ENCODE measurements at regions not wholly inside any gene's neighbourhood (a gene's known extent, or its start where the extent isn't known, plus 50 kb on each side); places are given as distances from the start of the nearest gene placed in this dataset.

DNA sequence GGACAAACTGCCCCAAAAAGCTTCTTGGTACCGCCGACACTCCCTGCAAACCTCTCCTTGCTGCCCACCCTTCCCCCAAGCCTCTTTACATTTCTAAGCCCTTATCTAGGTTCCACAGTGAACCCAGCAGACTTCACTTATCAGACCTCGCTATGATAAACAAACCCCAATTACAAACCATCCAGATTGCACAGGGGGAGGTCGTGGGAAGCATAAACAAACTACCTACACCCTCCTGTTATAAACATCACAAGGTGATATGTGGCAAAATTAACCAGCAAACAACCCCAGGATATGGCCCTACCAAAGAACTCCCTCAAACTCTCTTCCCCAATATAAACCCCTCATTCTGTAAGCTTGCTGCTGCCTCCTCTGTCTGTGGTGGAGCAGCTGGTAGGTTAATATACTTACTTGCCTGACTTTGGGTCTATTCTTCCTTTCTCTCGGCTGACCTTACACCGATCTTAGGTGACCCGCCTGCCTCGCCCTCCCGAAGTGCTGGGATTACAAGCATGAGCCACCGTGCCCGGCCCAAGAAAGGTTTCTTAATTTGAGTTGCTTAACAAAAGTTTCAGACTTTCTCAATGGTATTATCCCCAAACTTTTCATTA, 66.0 kb upstream of the TENM4 start:
- ATAC-seq (no peak), DNase-seq (ENCODE audit: low read depth in 1 of 2, low spot score in 1 of 2) (no peak), FAIRE-seq (no peak)
- H3K4me1 ChIP-seq = no peaks in the 10 kb centered on the region
- H3K4me3 ChIP-seq = no peak overlapping the region
- CTCF ChIA-PET = interaction anchor here (0.6 kb wide), 1 partner anchor 845 kb away, joined by 3 read pairs; no protein-coding TSS in a partner anchor
- TF ChIP-seq EP300 (IDR thresholded peaks at IDR 0.05) (no peak), ESRRA (IDR thresholded peaks at IDR 0.05; ENCODE audit: borderline replicate concordance, low read length) (no peak), CHD4 (IDR thresholded peaks at IDR 0.05; ENCODE audit: borderline replicate concordance) (no peak), HDAC2 (IDR thresholded peaks at IDR 0.05) (no peak), E2F6 (IDR thresholded peaks at IDR 0.05; ENCODE audit: borderline replicate concordance, low read depth) (no peak), KDM5A (IDR thresholded peaks at IDR 0.05) (no peak), TFCP2L1 (CRISPR knock-in tag; IDR thresholded peaks at IDR 0.05) (no peak), ZSCAN20 (CRISPR knock-in tag; IDR thresholded peaks at IDR 0.05) (no peak), HOXA7 (CRISPR knock-in tag; IDR thresholded peaks at IDR 0.05) (no peak), MAX (IDR thresholded peaks at IDR 0.05) (no peak), HOXB5 (CRISPR knock-in tag; IDR thresholded peaks at IDR 0.05) (no peak), NFE2L2 (conservative IDR thresholded peaks at IDR 0.05; ENCODE audit: low read length) (no peak), MAFK (IDR thresholded peaks at IDR 0.05; ENCODE audit: partially characterized antibody) (no peak), POLR2A (IDR thresholded peaks at IDR 0.05; ENCODE audit: low read length) (no peak), BHLHE40 (IDR thresholded peaks at IDR 0.05; ENCODE audit: low read depth, low read length) (no peak), NR3C1 (IDR thresholded peaks at IDR 0.05) (no peak), ZNF302 (CRISPR knock-in tag; IDR thresholded peaks at IDR 0.05) (no peak), ZC3H11A (IDR thresholded peaks at IDR 0.05) (no peak)
- TF ChIP-seq, protein P1, sequence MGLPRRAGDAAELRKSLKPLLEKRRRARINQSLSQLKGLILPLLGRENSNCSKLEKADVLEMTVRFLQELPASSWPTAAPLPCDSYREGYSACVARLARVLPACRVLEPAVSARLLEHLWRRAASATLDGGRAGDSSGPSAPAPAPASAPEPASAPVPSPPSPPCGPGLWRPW (IDR thresholded peaks at IDR 0.05) = no peak
- 59% methylated on average over 11 of the region's 11 CpGs for WGBS (ENCODE audit: missing lambda C conversion rate)
- no peaks in the 10 kb centered on the region for H3K9me3 ChIP-seq
- H3K27ac ChIP-seq = no peak overlapping the region
- H3K4me2 ChIP-seq = no peak overlapping the region
- POLR2A ChIA-PET = no interaction called here

DNA sequence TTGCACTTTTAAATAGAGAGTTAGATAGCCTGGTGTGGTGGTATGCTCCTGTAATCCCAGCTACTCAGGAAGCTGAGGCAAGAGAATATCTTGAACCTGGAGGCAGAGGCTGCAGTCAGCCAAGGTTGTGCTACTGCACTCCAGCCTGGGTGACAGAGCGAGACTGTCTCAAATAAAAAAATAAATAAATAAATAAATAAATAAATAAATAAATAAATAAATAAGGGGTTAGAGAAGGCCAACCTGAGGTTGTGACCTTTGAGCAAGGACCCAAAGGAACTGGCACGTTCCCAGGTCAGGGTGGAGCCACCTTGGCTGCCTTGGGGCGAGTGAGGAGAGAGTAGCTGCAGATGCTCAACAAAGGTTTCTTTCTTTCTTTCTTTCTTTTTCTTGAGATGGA, 65.3 kb upstream of the TENM4 start:
- FAIRE-seq (no peak), DNase-seq (ENCODE audit: low read depth in 1 of 2, low spot score in 1 of 2) (no peak), ATAC-seq (no peak)
- no peak overlapping the region for H3K4me3 ChIP-seq
- H3K4me2 ChIP-seq = no peak overlapping the region
- no peak for TF ChIP-seq FOSB (CRISPR knock-in tag; IDR thresholded peaks at IDR 0.05)
- TF ChIP-seq ZC3H11A (IDR thresholded peaks at IDR 0.05) = peak; percentile 69
- ChIA-PET CTCF (interaction anchor here (0.6 to 3.6 kb wide), 2 partner anchors 13 to 844 kb away, joined by 3 to 31 read pairs; no protein-coding TSS in a partner anchor), POLR2A (no interaction called here)
- no peak overlapping the region for H3K27ac ChIP-seq
- no peaks in the 10 kb centered on the region for H3K9me3 ChIP-seq
- 20% methylated on average over 3 of the region's 3 CpGs for WGBS (ENCODE audit: missing lambda C conversion rate)
- H3K4me1 ChIP-seq = no peaks in the 10 kb centered on the region

DNA sequence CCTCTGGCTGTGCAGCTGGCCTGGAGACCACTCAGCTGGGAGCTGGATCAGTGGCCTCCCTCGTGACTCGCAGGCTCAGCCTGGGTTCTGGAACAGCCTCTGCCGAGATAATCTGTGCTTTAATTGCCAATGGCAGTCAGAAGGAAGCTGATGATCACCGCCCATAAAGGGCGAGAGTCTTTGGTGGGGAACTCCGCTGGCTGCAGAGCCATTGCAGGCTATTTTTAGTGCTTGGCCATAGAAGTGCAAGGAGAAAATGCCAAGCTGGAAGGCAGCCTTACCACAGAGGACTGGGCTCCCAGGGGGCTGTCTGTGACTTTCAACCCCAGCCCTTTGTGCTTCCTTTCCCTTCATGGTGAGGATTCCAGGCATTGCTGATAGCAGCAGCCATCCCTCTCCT, 62.2 kb upstream of the TENM4 start:
- FAIRE-seq = no peak
- DNase-seq (ENCODE audit: low read depth in 1 of 2, low spot score in 1 of 2) = no peak
- Histone ChIP-seq H3K4me2 (no peak overlapping the region), H3K27ac (no peak overlapping the region), H3K9me3 (no peaks in the 10 kb centered on the region), H3K4me3 (no peak overlapping the region), H3K4me1 (no peaks in the 10 kb centered on the region)
- ChIA-PET POLR2A (no interaction called here), CTCF (interaction anchor here (3.6 kb wide), 1 partner anchor 10 kb away, joined by 31 read pairs; no protein-coding TSS in a partner anchor)
- 21% methylated on average over 3 of the region's 6 CpGs for WGBS (ENCODE audit: missing lambda C conversion rate)
- no peak for ATAC-seq
- TF ChIP-seq, protein P1 (IDR thresholded peaks at IDR 0.05) = no peak
- TF ChIP-seq KDM5A (IDR thresholded peaks at IDR 0.05) = no peak
- TF ChIP-seq BCL3 (IDR thresholded peaks at IDR 0.05) = no peak
- no peak for TF ChIP-seq REST (IDR thresholded peaks at IDR 0.05)
- no peak for TF ChIP-seq GATA3 (IDR thresholded peaks at IDR 0.05; ENCODE audit: borderline replicate concordance)
- TF ChIP-seq PHF8 (IDR thresholded peaks at IDR 0.05; ENCODE audit: borderline replicate concordance, low read depth) = no peak
- no peak for TF ChIP-seq FOSB (CRISPR knock-in tag; IDR thresholded peaks at IDR 0.05)
- no peak for TF ChIP-seq CHD4 (IDR thresholded peaks at IDR 0.05; ENCODE audit: borderline replicate concordance)
- TF ChIP-seq, protein P2, sequence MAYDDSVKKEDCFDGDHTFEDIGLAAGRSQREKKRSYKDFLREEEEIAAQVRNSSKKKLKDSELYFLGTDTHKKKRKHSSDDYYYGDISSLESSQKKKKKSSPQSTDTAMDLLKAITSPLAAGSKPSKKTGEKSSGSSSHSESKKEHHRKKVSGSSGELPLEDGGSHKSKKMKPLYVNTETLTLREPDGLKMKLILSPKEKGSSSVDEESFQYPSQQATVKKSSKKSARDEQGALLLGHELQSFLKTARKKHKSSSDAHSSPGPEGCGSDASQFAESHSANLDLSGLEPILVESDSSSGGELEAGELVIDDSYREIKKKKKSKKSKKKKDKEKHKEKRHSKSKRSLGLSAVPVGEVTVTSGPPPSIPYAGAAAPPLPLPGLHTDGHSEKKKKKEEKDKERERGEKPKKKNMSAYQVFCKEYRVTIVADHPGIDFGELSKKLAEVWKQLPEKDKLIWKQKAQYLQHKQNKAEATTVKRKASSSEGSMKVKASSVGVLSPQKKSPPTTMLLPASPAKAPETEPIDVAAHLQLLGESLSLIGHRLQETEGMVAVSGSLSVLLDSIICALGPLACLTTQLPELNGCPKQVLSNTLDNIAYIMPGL (CRISPR knock-in tag; IDR thresholded peaks at IDR 0.05; ENCODE audit: borderline replicate concordance) = no peak
- no peak for TF ChIP-seq PBX3 (IDR thresholded peaks at IDR 0.05)
